IMR-90 (cell line): ENCODE measurements at regions not wholly inside any gene's neighbourhood (a gene's known extent, or its start where the extent isn't known, plus 50 kb on each side); places are given as distances from the start of the nearest gene placed in this dataset.

ENCODE experiments used
- ATAC-seq: fragments of 200-7000 bp; cut with Tn5 transposase; 2 replicates; pipeline ENCODE4 v1.9.1; 2020; ENCODE audit warnings: low read depth, mild to moderate bottlenecking, moderate library complexity
- BruUV-seq: library from RNA; stranded (reverse); fragments of 400-500 nt; replicated peaks from 2 replicates; lab custom pipeline; 2021; lab: Mats Ljungman, UMichigan
- CTCF ChIA-PET: fragments of 300-600 bp; formaldehyde crosslinking; extraction: SDS; loops from one replicate; lab custom pipeline; 2021; ENCODE audit warnings: antibody characterized with exemption; lab: Yijun Ruan, JAX
- POLR2A ChIA-PET: fragments of 300-600 bp; sonication (Branson Sonifier 250); formaldehyde crosslinking; loops from one replicate; lab custom pipeline; 2022; ENCODE audit warnings: antibody characterized with exemption; ENCODE audit not compliant: unreplicated experiment; lab: Charles Lee
- DNase-seq: peaks from one replicate; pipeline ENCODE4 v3.0.0; 2013
- H2AFZ ChIP-seq: replicated peaks from 2 replicates; pipeline ENCODE3; 2013; ENCODE audit warnings: low read length, mild to moderate bottlenecking; ENCODE audit not compliant: poor library complexity
- H2AK5ac ChIP-seq: 2 replicates; pipeline ENCODE4 v1.6.1; 2013; ENCODE audit warnings: low read depth, low read length, inconsistent platforms
- H2AK9ac ChIP-seq: replicated peaks from 2 replicates; pipeline ENCODE3; 2013; ENCODE audit warnings: mild to moderate bottlenecking, low read depth, low read length, moderate library complexity; ENCODE audit not compliant: poor library complexity
- H2BK120ac ChIP-seq: 2 replicates; pipeline ENCODE4 v1.6.1; 2013; ENCODE audit warnings: low read depth, low read length, inconsistent platforms
- H2BK15ac ChIP-seq: 3 replicates; pipeline ENCODE4 v1.6.1; 2013; ENCODE audit warnings: low read depth, low read length, inconsistent platforms
- H2BK20ac ChIP-seq: 2 replicates; pipeline ENCODE4 v1.6.1; 2013; ENCODE audit warnings: low read depth, mild to moderate bottlenecking, inconsistent platforms, low read length, moderate library complexity
- H2BK5ac ChIP-seq: 2 replicates; pipeline ENCODE4 v1.6.1; 2013; ENCODE audit warnings: mild to moderate bottlenecking, low read depth, low read length, inconsistent platforms; ENCODE audit not compliant: poor library complexity, severe bottlenecking
- H3K14ac ChIP-seq: replicated peaks from 2 replicates; pipeline ENCODE4 v1.6.1; 2013; ENCODE audit warnings: low read depth, low read length, inconsistent platforms
- H3K18ac ChIP-seq: 2 replicates; pipeline ENCODE4 v1.6.1; 2013; ENCODE audit warnings: low read depth, low read length, control low read depth
- H3K23ac ChIP-seq: 2 replicates; pipeline ENCODE4 v1.6.1; 2013; ENCODE audit warnings: low read depth, low read length, inconsistent platforms
- H3K27ac ChIP-seq: 2 replicates; pipeline ENCODE4 v1.5.1; 2013; ENCODE audit warnings: mild to moderate bottlenecking, control low read depth, low read length; ENCODE audit not compliant: insufficient read depth
- H3K27me3 ChIP-seq: 2 replicates; pipeline ENCODE4 v1.6.1; 2013; ENCODE audit warnings: low read length; ENCODE audit not compliant: control insufficient read depth, insufficient read depth
- H3K36me3 ChIP-seq: 2 replicates; pipeline ENCODE4 v1.6.1; 2013; ENCODE audit warnings: low read length, mixed read lengths; ENCODE audit not compliant: control insufficient read depth, insufficient read depth
- H3K4ac ChIP-seq: 2 replicates; pipeline ENCODE4 v1.6.1; 2013; ENCODE audit warnings: low read depth, low read length, inconsistent platforms
- H3K4me1 ChIP-seq: 2 replicates; pipeline ENCODE4 v1.6.1; 2013; ENCODE audit warnings: low read length, mixed read lengths; ENCODE audit not compliant: control insufficient read depth, insufficient read depth
- H3K4me2 ChIP-seq: 2 replicates; pipeline ENCODE4 v1.6.1; 2013; ENCODE audit warnings: low read depth, mild to moderate bottlenecking, control low read depth, low read length, moderate library complexity
- H3K4me3 ChIP-seq: 2 replicates; pipeline ENCODE4 v1.5.1; 2013; ENCODE audit warnings: low read depth, mild to moderate bottlenecking, control low read depth, low read length, moderate library complexity; ENCODE audit not compliant: insufficient read depth
- H3K56ac ChIP-seq: 2 replicates; pipeline ENCODE4 v1.6.1; 2013; ENCODE audit warnings: low read length, inconsistent platforms; ENCODE audit not compliant: insufficient read depth; ENCODE audit errors: extremely low read depth
- H3K79me1 ChIP-seq, 2 experiments: 2 replicates each; pipeline ENCODE4 v1.6.1; 2013; ENCODE audit warnings: low read length in 2 of 2, inconsistent platforms in 1 of 2, low read depth in 1 of 2
- H3K9ac ChIP-seq: 2 replicates; pipeline ENCODE4 v1.6.1; 2013; ENCODE audit warnings: low read depth, low read length, control low read depth
- H3K9me1 ChIP-seq: 2 replicates; pipeline ENCODE4 v1.6.1; 2013; ENCODE audit warnings: low read length, inconsistent platforms; ENCODE audit not compliant: insufficient read depth
- H3K9me3 ChIP-seq: 2 replicates; pipeline ENCODE4 v1.6.1; 2013; ENCODE audit warnings: low read length; ENCODE audit not compliant: control insufficient read depth, insufficient read depth
- H4K20me1 ChIP-seq: 2 replicates; pipeline ENCODE4 v1.6.1; 2013; ENCODE audit warnings: low read length, inconsistent platforms; ENCODE audit not compliant: insufficient read depth
- H4K5ac ChIP-seq: 2 replicates; pipeline ENCODE4 v1.6.1; 2013; ENCODE audit warnings: mild to moderate bottlenecking, low read depth, low read length, control low read depth
- H4K8ac ChIP-seq, 2 experiments: 2 replicates each; pipeline ENCODE4 v1.6.1; 2013; ENCODE audit warnings: low read depth in 2 of 2, low read length in 2 of 2, control low read depth in 1 of 2, inconsistent platforms in 1 of 2
- H4K91ac ChIP-seq: 2 replicates; pipeline ENCODE4 v1.6.1; 2013; ENCODE audit warnings: low read depth, low read length, inconsistent platforms; ENCODE audit not compliant: insufficient read depth
- BHLHE40 ChIP-seq: fragments of 150-350 bp; IDR thresholded peaks from 2 replicates; pipeline ENCODE4 v1.6.1; 2016; ENCODE audit warnings: mild to moderate bottlenecking, low read depth, low read length
- CTCF ChIP-seq: conservative IDR thresholded peaks from 2 replicates; pipeline ENCODE4 v1.5.1; 2012; ENCODE audit warnings: mild to moderate bottlenecking, low read depth, low read length, improper control_type of control experiment
- ELK1 ChIP-seq: fragments of 150-350 bp; IDR thresholded peaks from 2 replicates; pipeline ENCODE4 v1.6.1; 2016; ENCODE audit warnings: low read depth, mild to moderate bottlenecking, low read length, moderate library complexity, borderline replicate concordance
- MAFK ChIP-seq: IDR thresholded peaks from 2 replicates; pipeline ENCODE4 v1.6.1; 2012; ENCODE audit warnings: low read depth, low read length, improper control_type of control experiment
- MXI1 ChIP-seq: IDR thresholded peaks from 2 replicates; pipeline ENCODE4 v1.6.1; 2012; ENCODE audit warnings: low read depth, mild to moderate bottlenecking, low read length, moderate library complexity, borderline replicate concordance
- POLR2A ChIP-seq: IDR thresholded peaks from 2 replicates; pipeline ENCODE4 v1.6.1; 2012; ENCODE audit warnings: mild to moderate bottlenecking, low read depth, low read length
- RCOR1 ChIP-seq: IDR thresholded peaks from 2 replicates; pipeline ENCODE4 v1.6.1; 2012; ENCODE audit warnings: mild to moderate bottlenecking, low read length, improper control_type of control experiment; ENCODE audit not compliant: insufficient replicate concordance
- RFX5 ChIP-seq: IDR thresholded peaks from 2 replicates; pipeline ENCODE4 v1.8.0; 2012; ENCODE audit warnings: low read depth, mild to moderate bottlenecking, low read length, moderate library complexity
- SMC3 ChIP-seq: fragments of 150-350 bp; IDR thresholded peaks from 2 replicates; pipeline ENCODE4 v1.6.1; 2016; ENCODE audit warnings: low read depth, mild to moderate bottlenecking, antibody characterized with exemption, low read length, moderate library complexity
- WGBS, 2 experiments: methylation state at CpG; one replicate each; pipeline versions ENCODE4 v1.1.5 to v1.1.7; 2013; ENCODE audit warnings: missing lambda C conversion rate in 2 of 2; ENCODE audit not compliant: insufficient read length in 1 of 2; ENCODE audit errors: extremely low coverage in 2 of 2; 5-methylcytosine and 5-hydroxymethylcytosine counted together
- dilution Hi-C: fragments of 300-500 bp; cut with HindIII; formaldehyde crosslinking; loops from one replicate; pipeline ENCODE4 v1.14.3; 2018; ENCODE audit warnings: low sequenced_read_pairs; ENCODE audit not compliant: unreplicated experiment
- in situ Hi-C: fragments of 300-500 bp; cut with MboI; formaldehyde crosslinking; loops from 3 replicates; pipeline ENCODE4 v1.14.3; 2019; ENCODE audit warnings: low sequenced_read_pairs, inconsistent platforms, mixed read lengths
- intact Hi-C: fragments of 100-400 bp; cut with micrococcal nuclease; formaldehyde crosslinking; loops from 2 replicates; pipeline ENCODE4 v1.10.0; 2022

GRCh38 chr13:99689955-99690354, 188.7 kb downstream of the TM9SF2 start:
- Histone ChIP-seq H3K36me3 (no peaks in the 10 kb centered on the region), H2BK20ac (no peak overlapping the region), H2AK9ac (no peak overlapping the region), H3K23ac (no peak overlapping the region), H3K56ac (no peak overlapping the region), H3K4ac (no peak overlapping the region), H3K18ac (no peak overlapping the region), H2BK15ac (no peak overlapping the region), H3K9ac (no peak overlapping the region), H4K91ac (no peak overlapping the region), H2AK5ac (no peak overlapping the region), H3K14ac (no peak overlapping the region), H3K79me1 (no peaks in the 10 kb centered on the region), H4K5ac (no peak overlapping the region), H2BK120ac (no peak overlapping the region), H3K9me1 (no peaks in the 10 kb centered on the region), H3K4me2 (no peak overlapping the region), H2AFZ (no peak overlapping the region), H2BK5ac (no peak overlapping the region), H3K27ac (no peak overlapping the region), H3K27me3 (peaks cover 35% of the 10 kb centered on the region), H4K20me1 (no peaks in the 10 kb centered on the region), H3K4me1 (no peaks in the 10 kb centered on the region), H3K9me3 (no peaks in the 10 kb centered on the region), H3K4me3 (no peak overlapping the region), H4K8ac (no peak overlapping the region)
- in situ Hi-C loops (no loop called here), intact Hi-C loops (loop anchor here (10.0 kb wide), 1 partner anchor 185 kb away; no protein-coding TSS in a partner anchor), dilution Hi-C loops (no loop called here)
- ChIA-PET POLR2A (no interaction called here), CTCF (interaction anchor here (1.2 kb wide), 1 partner anchor 8 kb away, joined by 4 read pairs; no protein-coding TSS in a partner anchor)
- WGBS, 2 experiments = no CpG with 5 or more reads among the region's 6 CpGs
- no peak for TF ChIP-seq CTCF
- no peak for TF ChIP-seq BHLHE40
- no peak for TF ChIP-seq RCOR1
- no peak for TF ChIP-seq MAFK
- TF ChIP-seq MXI1 = no peak
- no peak for TF ChIP-seq RFX5
- no peak for TF ChIP-seq SMC3
- TF ChIP-seq POLR2A = no peak
- no peak for TF ChIP-seq ELK1
- DNase-seq (no peak), ATAC-seq (no peak)
- no TSS peak for BruUV-seq
